GM19025 (cell line): ENCODE measurements at regions not wholly inside any gene's neighbourhood (a gene's known extent, or its start where the extent isn't known, plus 50 kb on each side); places are given as distances from the start of the nearest gene placed in this dataset.

Source experiments
- ATAC-seq: cut with Tn5 transposase; IDR thresholded peaks from one replicate; pipeline ENCODE4 v1.9.1; 2021; ENCODE audit warnings: mild to moderate bottlenecking, low read depth, moderate library complexity; ENCODE audit not compliant: unreplicated experiment

DNA sequence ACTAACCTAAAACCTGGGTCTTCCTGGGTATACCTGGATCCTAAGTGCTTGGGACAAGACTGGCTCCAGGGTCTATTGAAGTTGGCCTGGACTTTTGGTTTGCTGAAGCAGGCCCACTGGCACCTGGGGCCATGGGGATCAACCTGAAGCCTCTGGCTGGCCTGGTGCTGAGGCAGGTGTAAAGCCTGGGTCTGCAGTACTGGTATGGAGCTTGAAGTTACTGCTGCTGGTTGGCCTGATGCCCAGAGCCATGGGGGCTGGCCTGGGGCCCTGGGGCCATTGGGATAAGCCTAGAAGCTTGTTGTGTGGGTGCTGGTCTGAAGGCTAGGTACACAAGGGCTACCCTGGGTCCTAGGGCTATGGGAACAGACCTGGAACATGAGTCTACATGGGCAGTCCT, 743.2 kb upstream of the GRIA3 start:
- no peak for ATAC-seq

DNA sequence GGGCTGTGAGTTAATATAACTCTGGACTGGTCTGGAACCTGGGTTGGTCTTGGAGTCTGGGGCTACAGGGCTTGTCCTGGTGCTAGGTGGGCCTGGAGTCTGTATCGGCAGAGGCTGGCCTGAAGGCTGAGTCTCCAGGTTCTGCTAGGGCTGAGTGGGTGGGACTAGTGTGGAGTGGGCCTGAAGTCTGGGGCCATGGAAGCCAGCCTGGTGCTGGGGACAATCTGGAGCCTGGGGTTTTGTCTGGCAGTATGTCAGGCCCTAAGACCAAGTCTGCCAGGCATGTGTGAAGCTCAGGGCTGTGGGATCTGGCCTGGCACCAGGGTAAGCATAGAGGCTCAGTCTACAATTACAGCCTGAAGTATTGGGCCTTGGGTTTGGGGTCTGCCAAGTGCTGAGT, 742.6 kb upstream of the GRIA3 start:
- no peak for ATAC-seq

DNA sequence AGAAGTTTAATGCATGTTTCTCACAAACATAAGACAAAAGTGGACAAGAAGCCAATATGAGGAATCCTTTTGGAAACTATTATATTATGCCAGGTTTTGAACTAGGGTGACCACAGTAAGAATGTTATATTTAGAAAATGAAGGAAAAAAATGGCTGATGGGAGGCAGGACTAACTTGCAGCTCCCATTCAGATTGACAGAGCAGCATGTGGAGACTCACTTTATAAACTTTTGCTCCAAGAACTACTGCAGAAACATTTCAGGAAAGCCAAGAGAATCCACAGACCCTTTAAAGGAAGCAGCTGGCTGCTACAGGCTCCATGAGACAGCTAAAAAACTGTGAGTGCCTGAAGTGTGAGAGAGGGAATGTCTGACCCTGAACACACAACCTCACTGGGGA, 738.6 kb upstream of the GRIA3 start:
- ATAC-seq: no peak

DNA sequence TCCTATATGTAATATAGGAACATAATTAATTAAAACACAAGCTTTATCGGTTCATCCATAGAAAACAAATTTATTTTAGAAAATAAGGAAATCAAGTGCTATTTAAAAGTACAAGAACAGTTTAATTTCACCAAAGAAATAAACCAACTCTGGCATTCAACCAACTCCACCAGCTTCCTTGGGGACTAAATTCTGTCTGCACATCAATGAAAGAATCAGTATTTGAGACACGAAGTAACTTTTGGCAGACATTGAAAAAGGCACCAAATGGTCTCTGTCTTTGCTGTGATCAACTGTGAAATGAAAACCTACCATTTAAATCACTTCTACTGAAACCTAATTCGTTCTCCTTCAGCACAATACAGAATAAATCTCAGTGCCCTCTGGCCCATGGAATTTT, 719.7 kb upstream of the GRIA3 start:
- ATAC-seq: no peak

DNA sequence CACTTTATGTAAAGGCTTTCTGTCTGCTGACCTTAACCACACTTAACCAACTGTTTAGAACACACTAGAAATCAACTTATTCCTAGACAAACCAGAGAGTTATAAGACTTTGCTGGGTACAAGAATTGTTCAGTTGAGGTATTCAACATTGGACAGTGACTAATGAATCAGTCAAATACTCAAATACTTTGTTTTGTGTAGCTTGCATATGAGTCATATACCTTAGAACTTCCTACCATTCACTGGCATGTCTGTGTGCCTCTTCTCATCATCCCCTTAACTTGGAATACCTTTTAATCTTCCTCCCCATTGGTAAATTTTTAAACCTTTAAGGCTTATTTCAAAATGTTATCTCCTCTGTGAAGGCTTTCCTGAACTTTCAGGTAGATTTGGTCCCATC, 708.8 kb upstream of the GRIA3 start:
- ATAC-seq: no peak

DNA sequence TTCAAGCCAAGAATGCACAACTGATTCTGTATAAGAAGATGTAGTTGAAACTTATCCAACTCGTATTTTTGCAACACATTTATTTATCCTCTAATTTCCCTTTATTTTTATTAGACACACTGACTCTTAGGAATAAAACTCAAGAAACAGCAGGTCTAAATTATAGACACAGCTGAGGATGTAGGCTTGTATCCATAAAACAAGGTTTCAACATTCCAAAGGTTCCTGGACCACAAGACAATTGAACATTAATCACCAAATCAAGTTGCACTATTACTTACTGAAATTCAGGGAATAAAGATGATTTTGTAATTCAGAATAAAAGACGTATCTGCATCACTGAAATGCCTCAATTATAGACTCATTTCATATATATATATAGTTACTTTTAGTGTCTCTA, 683.5 kb upstream of the GRIA3 start:
- ATAC-seq: no peak

DNA sequence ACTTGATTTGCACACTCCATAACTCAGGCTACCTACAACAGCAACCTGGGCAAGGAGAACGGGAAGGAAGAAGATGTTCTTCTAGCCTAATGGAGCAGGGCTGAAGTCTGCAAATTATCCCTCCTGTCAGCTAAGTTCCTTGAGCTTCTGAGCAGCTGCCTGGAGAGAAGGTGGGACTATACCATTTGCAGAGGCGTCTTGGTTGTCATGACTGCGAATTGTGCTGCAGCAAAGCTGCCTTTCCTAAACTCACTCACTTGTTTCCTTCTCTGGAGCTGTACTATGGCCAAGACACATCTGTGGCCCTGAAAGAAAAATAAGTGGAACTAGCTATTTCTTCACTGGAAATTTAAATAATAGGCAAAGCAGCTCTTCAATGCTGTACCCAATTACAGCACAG, 682.4 kb upstream of the GRIA3 start:
- ATAC-seq: no peak

DNA sequence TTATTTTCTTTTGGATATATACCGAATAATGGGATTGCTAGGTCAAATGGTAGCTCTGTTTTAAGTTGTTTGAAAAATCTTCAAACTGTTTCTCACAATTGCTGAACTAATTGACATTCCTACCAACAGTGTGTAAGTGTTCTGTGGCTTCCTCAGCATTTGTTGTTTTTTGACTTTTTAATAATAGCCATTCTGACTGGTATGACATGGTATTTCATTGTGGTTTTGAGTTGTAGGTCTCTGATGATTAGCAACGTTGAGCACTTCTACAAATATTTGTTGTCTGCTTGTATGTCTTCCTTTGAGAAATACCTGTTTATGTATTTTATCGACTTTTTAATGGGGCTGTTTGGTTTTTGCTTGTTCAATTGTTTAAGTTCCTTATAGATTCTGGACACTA, 680.1 kb upstream of the GRIA3 start:
- ATAC-seq: no peak

DNA sequence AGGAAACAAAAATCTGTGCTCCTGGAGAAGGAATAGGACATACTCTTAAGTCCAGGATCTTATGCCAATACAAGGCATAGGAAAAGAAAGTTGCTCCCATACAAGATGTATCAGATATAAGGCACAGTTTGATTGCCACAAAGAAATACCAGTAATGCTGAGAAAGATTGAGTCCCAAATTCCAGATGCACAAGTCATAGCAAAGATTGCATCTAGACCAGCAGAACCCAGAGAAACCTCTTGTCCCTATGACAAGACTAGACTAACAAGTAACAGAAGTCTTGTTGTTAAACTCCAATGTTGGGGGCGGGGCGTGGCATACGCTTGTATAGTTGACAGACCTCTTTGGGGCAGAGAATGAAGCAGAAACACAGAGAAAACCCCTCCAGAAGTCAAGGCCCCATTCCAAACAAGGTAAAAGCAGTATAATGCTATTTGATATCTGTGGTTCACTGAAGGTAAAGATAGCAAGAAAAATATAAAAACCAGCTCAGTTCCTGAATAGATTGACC, 671.5 kb upstream of the GRIA3 start:
- no peak for ATAC-seq

DNA sequence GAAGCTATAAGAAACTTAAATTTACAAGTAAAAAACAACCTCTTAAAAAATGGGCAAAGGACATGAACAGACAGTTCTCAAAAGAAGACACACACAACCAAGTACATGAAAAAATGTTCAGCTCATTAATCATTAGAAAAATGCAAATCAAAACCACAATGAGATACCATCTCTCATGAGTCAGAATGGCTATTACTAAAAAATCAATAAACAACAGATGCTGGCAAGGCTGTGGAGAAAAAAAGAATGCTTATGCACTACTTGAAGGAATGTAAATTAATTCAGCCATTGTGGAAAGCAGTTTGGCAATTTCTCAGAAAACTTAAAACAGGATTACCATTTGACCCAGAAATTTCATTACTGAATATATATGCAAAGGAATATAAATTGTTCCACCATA, 666.3 kb upstream of the GRIA3 start:
- ATAC-seq: no peak

DNA sequence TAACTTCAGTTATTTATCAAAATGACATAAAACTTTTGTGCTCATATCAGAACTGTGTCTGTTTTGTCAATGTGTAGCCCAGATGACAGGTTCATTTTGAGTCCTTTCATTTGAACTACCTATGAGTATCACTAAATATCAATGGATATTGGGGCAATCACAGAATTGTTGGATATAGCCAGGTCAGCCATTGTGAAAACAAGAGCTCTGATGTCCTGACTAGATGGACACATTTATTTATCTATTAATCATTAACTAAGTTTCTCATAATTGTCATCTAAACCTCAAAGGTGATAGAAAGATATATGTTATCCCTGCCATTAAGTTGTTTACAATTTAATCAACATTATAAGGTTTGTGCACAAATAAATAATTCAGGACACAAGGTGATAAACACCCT, 638.3 kb upstream of the GRIA3 start:
- no peak for ATAC-seq

DNA sequence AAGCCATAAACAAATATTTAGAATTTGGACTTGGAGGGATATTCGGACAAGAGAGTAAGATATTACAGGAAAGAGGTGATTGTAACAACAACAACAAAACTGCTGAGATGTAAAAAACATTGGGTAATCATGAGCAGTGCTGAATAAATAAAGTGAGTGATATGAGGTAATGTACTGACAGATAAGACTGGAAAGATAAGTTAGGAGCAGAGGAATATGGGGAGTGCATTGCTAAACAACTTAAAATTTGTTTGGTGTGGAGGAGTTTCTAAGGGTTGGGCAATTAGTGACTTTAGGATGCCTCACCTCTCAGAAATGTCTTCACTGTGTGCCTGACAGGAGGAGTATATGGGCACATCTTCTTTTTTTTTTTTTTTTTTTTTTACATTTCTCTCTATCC, 637.8 kb upstream of the GRIA3 start:
- ATAC-seq: no peak

DNA sequence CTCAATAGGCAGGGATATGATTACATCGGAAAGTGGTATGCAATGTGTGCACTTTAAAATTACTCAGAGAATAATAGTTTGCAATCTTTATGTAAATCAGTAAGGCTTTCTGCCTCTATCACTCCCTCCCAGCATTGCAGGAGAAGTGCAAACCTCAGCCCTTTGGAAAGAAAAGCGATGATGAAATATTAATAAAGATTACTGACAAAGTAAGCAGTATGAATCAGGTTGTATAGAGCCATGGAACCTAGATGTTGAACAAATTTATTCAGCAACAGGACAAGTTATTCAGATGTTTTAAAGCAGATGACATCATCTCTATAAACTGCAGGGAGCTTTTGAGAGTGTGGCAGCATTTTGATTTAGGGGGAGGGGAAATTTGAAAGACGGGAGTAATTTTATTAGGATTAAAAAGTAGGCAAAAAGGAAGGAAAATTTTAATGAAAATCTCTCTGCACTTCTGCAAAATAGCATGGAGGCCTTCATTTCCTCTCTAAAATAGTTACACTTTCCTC, 631.7 kb upstream of the GRIA3 start:
- ATAC-seq: no peak

DNA sequence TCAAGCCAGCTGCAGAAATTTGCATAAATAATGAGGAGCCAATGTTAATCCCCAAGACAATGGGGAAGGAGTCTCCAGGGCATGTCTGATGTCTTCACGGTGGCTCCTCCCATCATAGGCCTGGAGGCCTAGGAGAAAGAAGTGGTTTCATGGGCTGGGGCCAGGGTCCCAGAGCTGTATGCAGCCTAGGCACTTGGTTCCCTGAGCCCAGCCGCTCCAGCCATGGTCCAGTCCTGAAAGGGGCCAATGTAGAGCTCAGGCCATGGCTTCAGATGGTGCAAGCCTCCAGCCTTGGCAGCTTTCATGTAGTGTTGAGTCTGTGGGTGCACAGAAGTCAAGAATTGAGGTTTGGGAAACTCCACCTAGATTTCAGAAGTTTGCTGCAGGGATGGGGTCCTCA, 628.2 kb upstream of the GRIA3 start:
- ATAC-seq: no peak

DNA sequence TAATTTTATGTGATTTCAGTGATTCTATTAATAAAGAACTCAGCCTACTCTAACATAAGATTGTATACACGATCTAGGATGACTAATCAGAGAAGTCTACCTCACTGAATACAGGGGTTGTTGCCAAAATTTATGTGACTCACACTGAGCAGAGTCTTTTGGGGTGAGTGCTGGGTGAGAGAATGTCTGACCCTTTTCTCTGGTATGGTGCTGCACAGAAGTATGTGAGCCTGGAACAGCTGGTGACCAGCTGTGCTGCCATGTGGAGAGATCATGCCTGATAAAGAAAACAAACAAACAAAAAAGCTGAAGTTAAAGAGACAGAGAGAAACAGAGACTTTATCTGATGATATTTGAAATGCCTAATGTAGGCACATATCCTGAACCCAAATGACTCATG, 618.1 kb upstream of the GRIA3 start:
- no peak for ATAC-seq

DNA sequence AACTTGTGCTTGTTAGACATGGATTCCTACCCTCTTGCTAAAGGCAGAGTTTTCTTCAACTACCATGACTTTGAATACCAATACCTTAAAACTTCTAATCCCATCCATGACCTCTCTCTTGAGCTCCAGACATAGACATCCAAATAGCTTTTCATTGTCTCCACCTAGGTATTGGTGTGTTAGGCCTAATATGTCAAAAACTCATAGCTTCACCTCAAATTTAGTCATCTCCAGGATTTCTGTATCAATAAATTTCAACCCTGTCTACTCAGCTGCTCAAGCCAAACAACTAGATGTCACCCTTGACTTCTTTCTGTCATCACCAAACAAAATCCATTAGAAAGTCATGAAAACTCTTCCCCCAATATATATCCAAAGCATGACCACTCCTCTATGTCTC, 617.7 kb upstream of the GRIA3 start:
- no peak for ATAC-seq

DNA sequence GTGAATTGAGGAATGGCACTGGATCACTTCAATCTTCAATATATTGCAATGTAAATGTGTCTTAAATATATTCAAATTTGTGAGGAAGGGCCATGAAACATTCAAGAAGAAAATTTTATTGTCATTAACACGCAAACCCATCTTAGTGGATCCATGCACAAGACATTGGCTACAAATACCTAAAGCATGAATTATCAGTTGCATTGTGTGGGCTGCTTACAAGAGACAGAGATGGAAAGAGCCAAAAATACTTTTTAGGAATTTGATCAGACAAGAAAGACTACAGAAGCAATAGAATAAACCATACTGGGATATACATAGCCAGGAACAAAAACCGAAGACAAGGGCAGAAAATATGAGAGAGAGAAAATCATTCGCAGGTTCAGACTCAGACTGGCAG, 616.2 kb upstream of the GRIA3 start:
- ATAC-seq: no peak

DNA sequence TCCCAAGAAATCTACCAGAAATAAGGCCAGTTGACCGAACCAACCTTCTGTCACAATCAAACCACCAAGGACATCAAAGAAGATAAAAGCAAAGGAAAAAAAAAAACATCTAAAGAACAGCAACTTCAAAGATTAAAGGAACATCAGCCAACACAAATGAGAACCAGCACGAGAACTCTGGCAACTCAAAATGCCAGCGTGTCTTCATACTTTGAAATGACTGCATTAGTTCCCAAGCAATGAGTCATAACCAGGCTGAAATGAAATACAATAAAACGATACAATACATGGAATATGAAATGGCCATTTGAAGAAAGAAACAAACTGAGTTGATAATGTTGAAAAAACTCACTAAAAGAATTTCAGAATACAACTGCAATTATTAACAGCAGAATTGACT, 611.6 kb upstream of the GRIA3 start:
- no peak for ATAC-seq

DNA sequence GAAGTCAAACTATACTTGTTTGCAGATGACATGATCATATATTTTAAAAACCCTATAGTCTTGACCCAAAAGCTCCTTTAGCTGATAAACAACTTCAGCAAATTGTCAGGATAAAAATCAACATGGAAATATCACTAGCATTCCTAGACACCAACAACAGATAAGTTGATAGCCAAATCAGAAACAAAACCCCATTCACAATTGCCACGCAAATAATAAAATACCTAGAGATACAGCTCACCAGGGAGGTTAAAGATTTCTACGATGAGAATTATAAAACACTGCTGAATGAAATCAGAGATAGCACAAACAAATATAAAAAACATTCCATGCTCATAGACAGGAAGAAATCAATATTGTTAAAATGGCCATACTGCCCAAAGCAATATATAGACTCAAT, 605.0 kb upstream of the GRIA3 start:
- no peak for ATAC-seq

DNA sequence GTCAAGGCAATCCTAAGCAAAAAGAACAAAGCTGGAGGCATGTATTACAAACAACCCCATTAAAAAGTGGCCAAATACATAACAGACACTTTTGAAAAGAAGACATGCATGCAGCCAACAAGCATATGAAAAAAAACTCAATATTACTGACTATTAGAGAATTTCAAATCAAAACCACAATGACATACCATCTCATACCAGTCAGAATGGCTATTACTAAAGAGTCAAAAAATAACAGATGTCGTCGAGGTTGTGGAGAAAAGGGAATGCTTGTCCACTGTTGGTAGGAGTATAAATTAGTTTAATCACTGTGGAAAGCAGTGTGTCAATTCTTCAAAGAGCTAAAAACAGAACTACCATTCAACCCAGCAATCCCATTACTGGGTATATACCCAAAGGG, 604.6 kb upstream of the GRIA3 start:
- no peak for ATAC-seq

DNA sequence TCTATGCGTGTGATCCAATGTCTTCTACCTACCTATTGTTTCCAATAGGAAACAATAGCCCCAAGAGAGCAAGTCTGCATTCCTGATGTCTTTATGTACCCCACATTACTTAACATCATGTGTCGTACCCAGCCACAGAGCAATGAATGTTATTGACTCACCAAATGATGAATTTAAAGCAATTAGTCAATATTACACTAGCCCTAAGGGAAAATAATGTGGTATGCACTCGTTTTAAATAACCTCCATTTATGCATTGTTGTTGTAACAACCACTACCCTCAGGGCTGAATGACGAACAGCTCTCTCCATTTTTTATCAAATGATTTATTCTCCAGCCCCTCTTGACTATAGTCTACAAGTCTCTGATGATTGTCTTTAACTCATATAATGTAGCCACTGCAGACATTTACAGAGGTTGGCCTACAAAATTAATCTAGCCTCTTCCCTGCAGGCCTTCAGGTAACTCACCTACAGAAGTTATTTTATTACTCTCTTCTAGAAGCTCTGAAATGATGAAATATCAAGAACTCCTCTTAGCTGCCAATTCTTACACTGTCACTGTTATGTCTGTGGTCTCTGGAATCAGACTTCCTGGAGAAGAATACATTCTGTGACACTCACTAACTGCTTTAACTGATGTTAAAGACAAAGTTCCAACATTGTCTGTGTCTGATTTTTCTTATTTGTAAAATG, 601.7 kb upstream of the GRIA3 start:
- ATAC-seq: no peak

DNA sequence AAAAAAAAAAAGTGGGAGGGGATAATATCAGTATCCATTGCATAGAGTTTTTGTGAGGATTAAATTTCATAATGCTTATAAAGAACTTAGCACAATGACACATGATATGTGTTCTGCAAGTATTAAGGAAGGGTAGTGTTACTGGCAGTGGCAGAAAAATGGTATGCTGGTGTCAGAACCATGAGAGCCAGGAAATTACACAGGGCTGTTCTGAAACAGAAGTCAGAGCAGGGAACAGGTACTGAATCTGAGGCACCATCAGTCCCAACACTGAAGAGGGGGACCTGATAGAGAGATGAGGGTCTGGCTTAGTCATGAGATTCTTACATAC, 601.1 kb upstream of the GRIA3 start:
- no peak for ATAC-seq

DNA sequence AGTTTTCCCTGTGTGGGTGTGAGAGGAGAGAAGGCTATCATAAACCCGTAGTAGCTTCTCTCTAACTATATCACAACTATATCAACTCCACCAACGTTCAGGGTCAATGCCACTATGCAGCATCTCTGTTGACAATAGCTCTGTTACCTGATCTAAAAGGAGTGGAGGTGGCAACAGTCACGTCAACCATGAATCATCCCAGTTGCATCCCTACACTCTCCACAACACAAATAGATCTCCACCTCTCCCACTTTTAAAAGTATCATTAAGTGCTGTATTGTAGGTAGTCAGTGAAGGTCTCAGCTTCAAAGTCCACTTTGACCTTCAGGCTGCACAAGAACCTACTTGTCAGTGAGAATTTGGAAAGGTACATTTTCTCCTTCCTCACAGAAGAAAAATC, 600.5 kb upstream of the GRIA3 start:
- no peak for ATAC-seq
